Panc1 (cell line): ENCODE measurements at regions not wholly inside any gene's neighbourhood (a gene's known extent, or its start where the extent isn't known, plus 50 kb on each side); places are given as distances from the start of the nearest gene placed in this dataset.

Experiments used
- POLR2AphosphoS5 ChIP-seq: IDR thresholded peaks from 2 replicates; pipeline ENCODE4 v1.6.1; 2012; ENCODE audit warnings: mild to moderate bottlenecking, low read depth, low read length, moderate library complexity
- SIN3A ChIP-seq: IDR thresholded peaks from 2 replicates; pipeline ENCODE4 v1.6.1; 2012; ENCODE audit warnings: low read depth, mild to moderate bottlenecking, low read length, moderate library complexity, borderline replicate concordance; ENCODE audit not compliant: insufficient read depth
- TCF7L2 ChIP-seq: IDR thresholded peaks from 2 replicates; pipeline ENCODE4 v1.6.1; 2011; ENCODE audit warnings: mild to moderate bottlenecking, low read depth, low read length, inconsistent platforms
- TF ChIP-seq, protein P1 (sequence below): fragments of 450-650 bp; IDR thresholded peaks from 2 replicates; pipeline ENCODE4 v1.5.1; 2017; ENCODE audit warnings: mild to moderate bottlenecking
- TF ChIP-seq, protein P2 (sequence below), 2 experiments: IDR thresholded peaks; 2 replicates each; pipeline ENCODE4 v1.6.1; 2011 to 2012; ENCODE audit warnings: low read depth in 2 of 2, control low read depth in 1 of 2, low read length in 1 of 2, mild to moderate bottlenecking in 1 of 2, moderate library complexity in 1 of 2; ENCODE audit not compliant: insufficient read depth in 1 of 2

- TF ChIP-seq, protein P1, sequence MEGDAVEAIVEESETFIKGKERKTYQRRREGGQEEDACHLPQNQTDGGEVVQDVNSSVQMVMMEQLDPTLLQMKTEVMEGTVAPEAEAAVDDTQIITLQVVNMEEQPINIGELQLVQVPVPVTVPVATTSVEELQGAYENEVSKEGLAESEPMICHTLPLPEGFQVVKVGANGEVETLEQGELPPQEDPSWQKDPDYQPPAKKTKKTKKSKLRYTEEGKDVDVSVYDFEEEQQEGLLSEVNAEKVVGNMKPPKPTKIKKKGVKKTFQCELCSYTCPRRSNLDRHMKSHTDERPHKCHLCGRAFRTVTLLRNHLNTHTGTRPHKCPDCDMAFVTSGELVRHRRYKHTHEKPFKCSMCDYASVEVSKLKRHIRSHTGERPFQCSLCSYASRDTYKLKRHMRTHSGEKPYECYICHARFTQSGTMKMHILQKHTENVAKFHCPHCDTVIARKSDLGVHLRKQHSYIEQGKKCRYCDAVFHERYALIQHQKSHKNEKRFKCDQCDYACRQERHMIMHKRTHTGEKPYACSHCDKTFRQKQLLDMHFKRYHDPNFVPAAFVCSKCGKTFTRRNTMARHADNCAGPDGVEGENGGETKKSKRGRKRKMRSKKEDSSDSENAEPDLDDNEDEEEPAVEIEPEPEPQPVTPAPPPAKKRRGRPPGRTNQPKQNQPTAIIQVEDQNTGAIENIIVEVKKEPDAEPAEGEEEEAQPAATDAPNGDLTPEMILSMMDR, result no peak
- no peak for TF ChIP-seq POLR2AphosphoS5
- TF ChIP-seq SIN3A, result no peak
- TF ChIP-seq, protein P2, sequence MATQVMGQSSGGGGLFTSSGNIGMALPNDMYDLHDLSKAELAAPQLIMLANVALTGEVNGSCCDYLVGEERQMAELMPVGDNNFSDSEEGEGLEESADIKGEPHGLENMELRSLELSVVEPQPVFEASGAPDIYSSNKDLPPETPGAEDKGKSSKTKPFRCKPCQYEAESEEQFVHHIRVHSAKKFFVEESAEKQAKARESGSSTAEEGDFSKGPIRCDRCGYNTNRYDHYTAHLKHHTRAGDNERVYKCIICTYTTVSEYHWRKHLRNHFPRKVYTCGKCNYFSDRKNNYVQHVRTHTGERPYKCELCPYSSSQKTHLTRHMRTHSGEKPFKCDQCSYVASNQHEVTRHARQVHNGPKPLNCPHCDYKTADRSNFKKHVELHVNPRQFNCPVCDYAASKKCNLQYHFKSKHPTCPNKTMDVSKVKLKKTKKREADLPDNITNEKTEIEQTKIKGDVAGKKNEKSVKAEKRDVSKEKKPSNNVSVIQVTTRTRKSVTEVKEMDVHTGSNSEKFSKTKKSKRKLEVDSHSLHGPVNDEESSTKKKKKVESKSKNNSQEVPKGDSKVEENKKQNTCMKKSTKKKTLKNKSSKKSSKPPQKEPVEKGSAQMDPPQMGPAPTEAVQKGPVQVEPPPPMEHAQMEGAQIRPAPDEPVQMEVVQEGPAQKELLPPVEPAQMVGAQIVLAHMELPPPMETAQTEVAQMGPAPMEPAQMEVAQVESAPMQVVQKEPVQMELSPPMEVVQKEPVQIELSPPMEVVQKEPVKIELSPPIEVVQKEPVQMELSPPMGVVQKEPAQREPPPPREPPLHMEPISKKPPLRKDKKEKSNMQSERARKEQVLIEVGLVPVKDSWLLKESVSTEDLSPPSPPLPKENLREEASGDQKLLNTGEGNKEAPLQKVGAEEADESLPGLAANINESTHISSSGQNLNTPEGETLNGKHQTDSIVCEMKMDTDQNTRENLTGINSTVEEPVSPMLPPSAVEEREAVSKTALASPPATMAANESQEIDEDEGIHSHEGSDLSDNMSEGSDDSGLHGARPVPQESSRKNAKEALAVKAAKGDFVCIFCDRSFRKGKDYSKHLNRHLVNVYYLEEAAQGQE (IDR thresholded peaks at IDR 0.05; ENCODE audit: insufficient read depth in 1 of 2, low read depth in 2 of 2, low read length in 1 of 2), result no peak
- TF ChIP-seq TCF7L2, result no peak
Observed at GRCh38 chr1:98112626-98113025, 191.8 kb upstream of the DPYD start.
